Kidney (tissue), 13 donors: ENCODE measurements at regions not wholly inside any gene's neighbourhood (a gene's known extent, or its start where the extent isn't known, plus 50 kb on each side); places are given as distances from the start of the nearest gene placed in this dataset.

ENCODE experiments used
- DNase-seq, 5 donors: peaks; one replicate each; pipeline ENCODE4 v3.0.0-alpha.2; 2013 to 2020
- FAIRE-seq: peaks from 2 replicates; lab custom pipeline; 2012; peaks lifted over from hg19 to GRCh38; lab: Jason Lieb, UNC
- H3K27ac ChIP-seq, 2 donors: one replicate each; pipeline ENCODE4 v1.7.0; 2013; ENCODE audit warnings: low read depth in 2 of 2, low read length in 2 of 2, inconsistent platforms in 1 of 2
- H3K27me3 ChIP-seq: one replicate; pipeline ENCODE4 v1.7.1; 2013; ENCODE audit warnings: low read length, inconsistent platforms; ENCODE audit not compliant: control insufficient read depth, insufficient read depth
- H3K36me3 ChIP-seq, 3 donors: one replicate each; pipeline versions ENCODE4 v1.7.0 to v1.7.1; 2013; ENCODE audit warnings: low read length in 3 of 3, control low read depth in 1 of 3, inconsistent platforms in 1 of 3; ENCODE audit not compliant: insufficient read depth in 3 of 3, control insufficient read depth in 2 of 3
- H3K4me1 ChIP-seq, 3 donors: one replicate each; pipeline versions ENCODE4 v1.7.0 to v1.7.1; 2013; ENCODE audit warnings: low read length in 3 of 3, inconsistent platforms in 1 of 3, low read depth in 1 of 3; ENCODE audit not compliant: control insufficient read depth in 2 of 3, insufficient read depth in 2 of 3
- H3K4me3 ChIP-seq, 3 donors: one replicate each; pipeline versions ENCODE4 v1.7.0 to v1.8.1; 2013; ENCODE audit warnings: low read length in 3 of 3, control low read depth in 1 of 3, inconsistent platforms in 1 of 3
- H3K9ac ChIP-seq, 3 donors: one replicate each; pipeline versions ENCODE4 v1.7.0 to v1.7.1; 2013; ENCODE audit warnings: low read length in 3 of 3, control low read depth in 1 of 3, inconsistent platforms in 1 of 3
- H3K9me3 ChIP-seq, 3 donors: one replicate each; pipeline versions ENCODE4 v1.7.0 to v1.7.1; 2013; ENCODE audit warnings: low read length in 3 of 3, control low read depth in 1 of 3, inconsistent platforms in 1 of 3; ENCODE audit not compliant: control insufficient read depth in 2 of 3, insufficient read depth in 1 of 3
- CTCF ChIP-seq: IDR thresholded peaks from 3 replicates; pipeline ENCODE4 v1.5.1; 2012; ENCODE audit warnings: mild to moderate bottlenecking, moderate library complexity, borderline replicate concordance; ENCODE audit not compliant: insufficient read depth; ENCODE audit errors: extremely low read depth
- intact Hi-C: fragments of 100-400 bp; cut with DNase I; formaldehyde crosslinking; loops from one replicate; pipeline ENCODE4 v1.11.1; 2022
- donor health status: control.
- donor health status: control.
- donor health status: control.
- donor health status: control.
- donor health status: control.
- donor health status: DM: yes; HTN: yes; CAD: no.
- donor health status: Normal renal cell carcinoma (clear cell type).

GRCh38 chr11:101341578-101341977 is 212.0 kb upstream of the PGR start:
- intact Hi-C loops: no loop called here
- TF ChIP-seq CTCF: no peak
- Histone ChIP-seq H3K9me3 (no peaks in the 10 kb centered on the region), H3K4me1 (no peaks in the 10 kb centered on the region), H3K4me3 (no peak overlapping the region), H3K36me3 (no peaks in the 10 kb centered on the region), H3K27me3 (no peaks in the 10 kb centered on the region), H3K27ac (no peak overlapping the region), H3K9ac (no peak overlapping the region)
- DNase-seq (peak in 2 of 5 donors; percentile 13 to 42), FAIRE-seq (no peak)

- Histone ChIP-seq H3K27ac (no peak overlapping the region), H3K4me1 (no peaks in the 10 kb centered on the region), H3K9me3 (no peaks in the 10 kb centered on the region), H3K4me3 (no peak overlapping the region), H3K27me3 (no peaks in the 10 kb centered on the region), H3K9ac (no peak overlapping the region), H3K36me3 (no peaks in the 10 kb centered on the region)
- FAIRE-seq: no peak
- DNase-seq: no peak
- intact Hi-C loops: no loop called here
- TF ChIP-seq CTCF: no peak
Measured at GRCh38 chr11:101336858-101337257, 207.2 kb upstream of the PGR start.

- H3K4me1 ChIP-seq: no peaks in the 10 kb centered on the region
- intact Hi-C loops: no loop called here
- FAIRE-seq (no peak), DNase-seq (no peak)
- H3K36me3 ChIP-seq: no peaks in the 10 kb centered on the region
- no peak for TF ChIP-seq CTCF
- no peaks in the 10 kb centered on the region for H3K9me3 ChIP-seq
- H3K9ac ChIP-seq: no peak overlapping the region
- H3K27ac ChIP-seq: no peak overlapping the region
- H3K27me3 ChIP-seq: no peaks in the 10 kb centered on the region
- H3K4me3 ChIP-seq: no peak overlapping the region
Measured at GRCh38 chr11:101336155-101336554, 206.5 kb upstream of the PGR start.

GRCh38 chr11:101334581-101334980 is 205.0 kb upstream of the PGR start:
- H3K36me3 ChIP-seq: no peaks in the 10 kb centered on the region
- H3K27ac ChIP-seq: no peak overlapping the region
- intact Hi-C loops: no loop called here
- no peaks in the 10 kb centered on the region for H3K4me1 ChIP-seq
- no peaks in the 10 kb centered on the region for H3K27me3 ChIP-seq
- no peaks in the 10 kb centered on the region for H3K9me3 ChIP-seq
- no peak overlapping the region for H3K4me3 ChIP-seq
- no peak for TF ChIP-seq CTCF
- no peak for DNase-seq
- no peak for FAIRE-seq
- H3K9ac ChIP-seq: no peak overlapping the region
